Activated gamma-delta T cell treated with Interleukin-2 at 50 U/mL for 16 hours (primary cell): ENCODE measurements at regions not wholly inside any gene's neighbourhood (a gene's known extent, or its start where the extent isn't known, plus 50 kb on each side); places are given as distances from the start of the nearest gene placed in this dataset.
A peak's percentile ranks its signal among the peaks of the same experiment; 100 is the strongest.
"Not testable (repeated sequence)": the region's sequence is repeated elsewhere in the genome, so short reads cannot be mapped to it uniquely, and the experiment has no call there.

Experiments used
- DNase-seq: peaks from one replicate; pipeline ENCODE4 v3.0.0-alpha.2; 2020

- DNase-seq: no peak
These were observed 358.1 kb downstream of the VRK1 start for GRCh38 chr14:97155320-97155719.

GRCh38 chr14:97155814-97156213, 358.6 kb downstream of the VRK1 start:
- no peak for DNase-seq

- DNase-seq: no peak
These were observed 359.5 kb downstream of the VRK1 start for GRCh38 chr14:97156705-97157104.

- no peak for DNase-seq
These were observed 360.9 kb downstream of the VRK1 start for GRCh38 chr14:97158102-97158501.

- no peak for DNase-seq
These were observed 361.9 kb downstream of the VRK1 start for GRCh38 chr14:97159124-97159523.

- no peak for DNase-seq
These were observed 365.4 kb downstream of the VRK1 start for GRCh38 chr14:97162621-97163020.

- DNase-seq: no peak
These were observed 366.8 kb downstream of the VRK1 start for GRCh38 chr14:97164021-97164420.

GRCh38 chr14:97166497-97166896, 369.3 kb downstream of the VRK1 start:
- DNase-seq: no peak

- DNase-seq: not testable (repeated sequence)
These were observed 370.4 kb downstream of the VRK1 start for GRCh38 chr14:97167577-97167976.

GRCh38 chr14:97172644-97173043, 375.5 kb downstream of the VRK1 start:
- DNase-seq: no peak

- peak; percentile 33 for DNase-seq
These were observed 379.8 kb downstream of the VRK1 start for GRCh38 chr14:97177016-97177415.

- no peak for DNase-seq
These were observed 380.5 kb downstream of the VRK1 start for GRCh38 chr14:97177635-97178034.

GRCh38 chr14:97178781-97179180, 381.6 kb downstream of the VRK1 start:
- DNase-seq: no peak

GRCh38 chr14:97179573-97179972, 382.4 kb downstream of the VRK1 start:
- DNase-seq: no peak

GRCh38 chr14:97180304-97181200, 383.4 kb downstream of the VRK1 start:
- no peak for DNase-seq

- peak; percentile 24 for DNase-seq
These were observed 388.0 kb downstream of the VRK1 start for GRCh38 chr14:97185186-97185585.

- no peak for DNase-seq
These were observed 390.7 kb downstream of the VRK1 start for GRCh38 chr14:97187916-97188315.

- no peak for DNase-seq
These were observed 399.2 kb downstream of the VRK1 start for GRCh38 chr14:97196336-97196735.

- no peak for DNase-seq
These were observed 401.6 kb downstream of the VRK1 start for GRCh38 chr14:97198813-97199212.

GRCh38 chr14:97200245-97200644, 403.1 kb downstream of the VRK1 start:
- no peak for DNase-seq

- DNase-seq: no peak
These were observed 409.7 kb downstream of the VRK1 start for GRCh38 chr14:97206916-97207315.

GRCh38 chr14:97210202-97210601, 413.0 kb downstream of the VRK1 start:
- no peak for DNase-seq

GRCh38 chr14:97212399-97212798, 415.2 kb downstream of the VRK1 start:
- DNase-seq: no peak

- no peak for DNase-seq
These were observed 416.5 kb downstream of the VRK1 start for GRCh38 chr14:97213720-97214119.
